Kidney epithelial cell (primary cell): ENCODE measurements at regions not wholly inside any gene's neighbourhood (a gene's known extent, or its start where the extent isn't known, plus 50 kb on each side); places are given as distances from the start of the nearest gene placed in this dataset.

Experiments used
- DNase-seq: peaks from one replicate; pipeline ENCODE4 v3.0.0-alpha.2; 2010; ENCODE audit warnings: low read depth
- H3K27me3 ChIP-seq: 2 replicates; pipeline ENCODE4 v1.6.0; 2011; ENCODE audit warnings: low read length; ENCODE audit not compliant: control insufficient read depth, insufficient read depth
- H3K36me3 ChIP-seq: 2 replicates; pipeline ENCODE4 v1.5.1; 2011; ENCODE audit warnings: low read length; ENCODE audit not compliant: control insufficient read depth, insufficient read depth
- H3K4me3 ChIP-seq: 2 replicates; pipeline ENCODE4 v1.5.1; 2011; ENCODE audit warnings: low read depth, mild to moderate bottlenecking, control low read depth, low read length
- CTCF ChIP-seq: IDR thresholded peaks from 2 replicates; pipeline ENCODE4 v1.5.1; 2011; ENCODE audit warnings: mild to moderate bottlenecking, moderate library complexity, low read length, control low read depth, inconsistent platforms; ENCODE audit not compliant: insufficient read depth, poor library complexity, severe bottlenecking

DNA sequence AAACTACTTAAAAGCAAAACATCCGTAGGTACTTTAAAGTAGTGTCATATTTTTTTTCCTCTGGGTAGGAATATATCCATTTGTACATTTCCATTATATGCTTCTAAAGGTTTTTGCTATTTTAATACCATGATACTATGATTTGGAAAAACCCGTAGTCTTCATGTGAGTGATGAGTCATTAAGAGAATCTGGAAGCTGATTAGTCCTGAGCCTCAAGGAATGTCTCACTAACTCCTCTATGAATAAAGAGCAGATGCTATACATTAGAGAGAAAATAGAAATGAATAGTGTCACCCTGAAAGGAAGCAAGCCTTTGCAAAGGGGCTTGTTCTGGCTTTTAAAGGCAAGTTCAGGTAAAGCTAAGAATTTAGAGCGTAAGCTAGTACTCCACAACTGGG is 432.1 kb downstream of the CCDC91 start:
- H3K4me3 ChIP-seq, result no peak overlapping the region
- H3K27me3 ChIP-seq, result no peaks in the 10 kb centered on the region
- TF ChIP-seq CTCF, result no peak
- H3K36me3 ChIP-seq, result no peaks in the 10 kb centered on the region
- no peak for DNase-seq

DNA sequence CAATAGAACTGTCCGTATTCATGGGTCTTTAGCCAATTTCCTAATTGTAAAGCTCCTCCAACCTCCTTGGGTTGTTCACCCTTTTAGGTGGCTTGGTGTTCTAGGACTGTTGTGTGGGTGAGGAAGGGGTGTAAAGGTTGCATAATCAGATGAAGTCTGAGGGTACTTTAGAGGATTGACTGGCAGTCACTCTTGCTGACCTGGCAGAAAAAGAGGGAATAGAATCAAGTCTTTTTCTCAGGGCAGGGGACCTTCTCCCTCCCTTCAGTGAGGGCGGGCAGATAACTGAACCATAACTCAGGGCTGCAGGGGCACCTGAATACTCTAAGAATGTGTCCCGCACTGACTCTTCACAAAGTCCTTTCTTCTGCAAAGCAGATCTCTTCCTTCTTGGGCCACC is 436.2 kb downstream of the CCDC91 start:
- TF ChIP-seq CTCF, result no peak
- Histone ChIP-seq H3K36me3 (no peaks in the 10 kb centered on the region), H3K4me3 (no peak overlapping the region), H3K27me3 (no peaks in the 10 kb centered on the region)
- DNase-seq, result no peak

DNA sequence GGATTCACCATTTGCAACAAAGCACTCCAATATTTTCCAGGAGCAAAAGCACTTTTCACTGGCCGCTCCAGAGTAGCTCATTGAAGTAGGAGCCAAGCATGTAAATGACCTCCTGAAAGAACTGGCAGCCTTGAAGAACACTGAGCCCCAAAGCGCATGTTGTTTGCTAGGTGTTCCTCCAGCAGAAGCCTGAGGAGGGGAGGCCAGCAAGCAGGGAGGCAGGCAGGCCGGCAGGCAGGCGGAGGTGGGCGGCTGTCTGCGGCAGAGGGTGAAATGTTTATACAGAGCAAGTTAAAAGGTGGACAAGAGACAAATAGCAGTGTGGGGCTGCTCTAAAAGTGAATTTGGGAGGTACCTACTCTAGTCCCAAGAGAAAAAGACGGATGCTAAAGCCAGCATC is 439.4 kb downstream of the CCDC91 start:
- H3K36me3 ChIP-seq, result no peaks in the 10 kb centered on the region
- no peak for DNase-seq

DNA sequence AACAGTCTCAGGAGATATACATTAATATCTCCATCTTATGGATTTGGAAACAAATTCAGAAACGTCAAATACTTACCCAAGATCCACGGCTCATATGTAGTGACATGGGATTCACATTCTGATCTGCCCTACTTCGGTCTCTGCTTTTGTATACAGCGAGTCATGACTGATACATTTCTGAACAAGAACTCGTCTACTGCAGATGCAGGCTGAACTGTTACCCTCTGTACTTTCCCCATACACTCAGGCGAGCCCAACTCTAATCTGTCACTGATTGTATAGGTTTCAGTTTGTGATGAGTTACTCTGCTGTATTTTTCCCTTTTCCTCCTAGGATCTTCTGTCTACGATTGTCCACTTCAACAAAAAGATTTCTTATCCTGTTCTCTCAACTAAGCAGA is 441.6 kb downstream of the CCDC91 start:
- Histone ChIP-seq H3K36me3 (no peaks in the 10 kb centered on the region), H3K4me3 (no peak overlapping the region), H3K27me3 (no peaks in the 10 kb centered on the region)
- no peak for DNase-seq
- TF ChIP-seq CTCF, result no peak

More for the DNA sequence above, 439.4 kb downstream of the CCDC91 start:
- Histone ChIP-seq H3K4me3 (no peak overlapping the region), H3K27me3 (no peaks in the 10 kb centered on the region)
- TF ChIP-seq CTCF, result no peak

DNA sequence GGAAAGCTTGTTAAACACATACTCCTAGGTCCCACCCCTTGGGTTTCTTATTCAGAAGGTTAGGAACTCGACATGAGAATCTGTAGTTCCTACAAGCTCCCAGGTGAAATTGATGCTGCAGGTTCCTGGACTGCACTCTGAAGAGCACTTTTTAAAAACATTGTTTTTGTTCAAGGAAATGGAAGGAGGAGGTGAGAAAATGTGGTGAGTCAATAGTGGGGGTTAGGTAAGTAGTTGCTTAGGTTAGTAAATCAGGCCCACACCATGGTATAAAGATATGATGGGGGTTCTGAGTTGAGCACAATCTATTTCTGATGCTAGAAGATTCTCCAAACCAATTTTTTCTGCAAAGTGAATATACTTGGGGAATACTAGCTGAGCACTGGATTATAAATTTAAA is 450.3 kb downstream of the CCDC91 start:
- no peak for DNase-seq
- TF ChIP-seq CTCF, result no peak
- Histone ChIP-seq H3K4me3 (no peak overlapping the region), H3K27me3 (no peaks in the 10 kb centered on the region), H3K36me3 (no peaks in the 10 kb centered on the region)

GRCh38 chr12:28645436-28645835 is 455.2 kb downstream of the CCDC91 start:
- H3K36me3 ChIP-seq, result no peaks in the 10 kb centered on the region
- no peak for DNase-seq
- H3K4me3 ChIP-seq, result no peak overlapping the region
- no peaks in the 10 kb centered on the region for H3K27me3 ChIP-seq
- no peak for TF ChIP-seq CTCF
